Erythroblast (primary cell): ENCODE measurements at regions not wholly inside any gene's neighbourhood (a gene's known extent, or its start where the extent isn't known, plus 50 kb on each side); places are given as distances from the start of the nearest gene placed in this dataset.

Experiments
- GATA1 ChIP-seq: IDR thresholded peaks from 2 replicates; pipeline ENCODE4 v1.6.1; 2011; ENCODE audit warnings: low read depth, mild to moderate bottlenecking, control low read depth, low read length, moderate library complexity
- POLR2A ChIP-seq: IDR thresholded peaks from 2 replicates; pipeline ENCODE4 v1.6.1; 2011; ENCODE audit warnings: mild to moderate bottlenecking, low read length

DNA sequence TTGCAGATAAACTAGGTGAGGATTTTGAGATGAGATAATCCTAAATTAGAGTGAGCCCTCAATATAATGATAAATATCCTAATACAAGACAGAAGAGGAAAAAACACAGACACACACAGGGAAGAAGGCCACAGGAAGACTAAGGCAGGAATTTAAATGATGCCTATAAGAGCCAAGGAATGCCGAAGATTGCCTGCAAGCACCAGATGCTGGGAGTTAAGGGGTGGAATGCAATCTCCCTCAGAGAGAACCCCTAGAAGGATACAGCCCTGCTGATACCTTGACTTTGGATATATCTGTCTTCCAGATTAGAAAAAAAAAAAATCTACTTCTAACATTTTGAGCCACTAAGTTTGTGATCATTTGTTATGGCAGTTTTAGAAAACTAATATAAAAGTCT, 299.7 kb upstream of the PRMT6 start:
- no peak for TF ChIP-seq POLR2A
- no peak for TF ChIP-seq GATA1
